HepG2 (cell line): ENCODE measurements at regions not wholly inside any gene's neighbourhood (a gene's known extent, or its start where the extent isn't known, plus 50 kb on each side); places are given as distances from the start of the nearest gene placed in this dataset.

ENCODE experiments used
- ASH2L ChIP-seq: fragments of 300-600, 200-600 bp; sonication (generic); IDR thresholded peaks from 2 replicates; pipeline ENCODE4 v1.7.0; 2017; ENCODE audit warnings: low read depth, mild to moderate bottlenecking, moderate library complexity, mixed read lengths, low read length; ENCODE audit not compliant: insufficient read length
- BRF2 ChIP-seq: sonication (generic); formaldehyde crosslinking; IDR thresholded peaks from 2 replicates; pipeline ENCODE4 v1.8.1; 2022; ENCODE audit warnings: mild to moderate bottlenecking, missing genetic modification reagents
- CERS6 ChIP-seq: sonication (generic); formaldehyde crosslinking; IDR thresholded peaks from 2 replicates; pipeline ENCODE4 v1.5.0; 2020; ENCODE audit warnings: missing genetic modification reagents
- EZH2 ChIP-seq: conservative IDR thresholded peaks from 2 replicates; pipeline ENCODE4 v1.6.1; 2012; ENCODE audit warnings: mild to moderate bottlenecking, low read depth, low read length, moderate library complexity
- HINFP ChIP-seq: sonication (generic); formaldehyde crosslinking; IDR thresholded peaks from 2 replicates; pipeline ENCODE4 v1.4.0; 2020; ENCODE audit warnings: low read depth, mild to moderate bottlenecking, missing genetic modification reagents
- HNRNPK ChIP-seq: fragments of 200-400 bp; formaldehyde crosslinking; IDR thresholded peaks from 2 replicates; pipeline ENCODE4 v1.6.1; 2018; ENCODE audit warnings: low read length, low read depth, moderate library complexity, mild to moderate bottlenecking; ENCODE audit not compliant: poor library complexity, severe bottlenecking
- MNT ChIP-seq: fragments of 450-650 bp; IDR thresholded peaks from 2 replicates; pipeline ENCODE4 v1.6.1; 2016
- NR3C1 ChIP-seq: sonication (generic); formaldehyde crosslinking; IDR thresholded peaks from 2 replicates; pipeline ENCODE4 v1.4.0; 2020; ENCODE audit warnings: missing genetic modification reagents
- PLRG1 ChIP-seq: fragments of 450-650 bp; conservative IDR thresholded peaks from 2 replicates; pipeline ENCODE4 v1.6.1; 2016
- RFX5 ChIP-seq: IDR thresholded peaks from 2 replicates; pipeline ENCODE4 v1.6.1; 2011; ENCODE audit warnings: low read depth, low read length, improper control_type of control experiment
- RFXAP ChIP-seq: sonication (generic); formaldehyde crosslinking; IDR thresholded peaks from 2 replicates; pipeline ENCODE4 v1.4.0; 2020; ENCODE audit warnings: missing genetic modification reagents, borderline replicate concordance
- SMC3 ChIP-seq: IDR thresholded peaks from 2 replicates; pipeline ENCODE4 v1.6.1; 2011; ENCODE audit warnings: low read length, improper control_type of control experiment
- SRSF4 ChIP-seq: fragments of 200-400 bp; formaldehyde crosslinking; IDR thresholded peaks from one replicate; pipeline ENCODE4 v1.6.1; 2018; ENCODE audit warnings: mild to moderate bottlenecking, low read depth, low read length, moderate library complexity; ENCODE audit not compliant: poor library complexity, severe bottlenecking
- TBL1XR1 ChIP-seq: fragments of 150-350 bp; IDR thresholded peaks from 2 replicates; pipeline ENCODE4 v1.6.1; 2014; ENCODE audit warnings: borderline replicate concordance, low read length; ENCODE audit not compliant: partially characterized antibody
- TBX2 ChIP-seq: sonication (generic); formaldehyde crosslinking; IDR thresholded peaks from 2 replicates; pipeline ENCODE4 v1.5.0; 2020; ENCODE audit warnings: missing genetic modification reagents, mild to moderate bottlenecking, borderline replicate concordance
- ZBTB7B ChIP-seq: sonication (generic); formaldehyde crosslinking; IDR thresholded peaks from 2 replicates; pipeline ENCODE4 v1.4.0; 2020; ENCODE audit warnings: missing genetic modification reagents
- ZKSCAN1 ChIP-seq: fragments of 150-350 bp; IDR thresholded peaks from 2 replicates; pipeline ENCODE4 v1.6.1; 2014; ENCODE audit warnings: low read length
- ZKSCAN8 ChIP-seq: IDR thresholded peaks from 2 replicates; pipeline ENCODE4 v1.6.1; 2016; ENCODE audit warnings: borderline replicate concordance, missing genetic modification reagents, missing compliant biosample characterization
- ZNF12 ChIP-seq: sonication (generic); formaldehyde crosslinking; IDR thresholded peaks from 2 replicates; pipeline ENCODE4 v1.5.0; 2020; ENCODE audit warnings: missing genetic modification reagents
- ZNF230 ChIP-seq: sonication (generic); formaldehyde crosslinking; IDR thresholded peaks from 2 replicates; pipeline ENCODE4 v1.4.0; 2020; ENCODE audit warnings: mild to moderate bottlenecking, missing genetic modification reagents
- ZNF234 ChIP-seq: sonication (generic); formaldehyde crosslinking; conservative IDR thresholded peaks from 2 replicates; pipeline ENCODE4 v1.5.1; 2020; ENCODE audit warnings: mild to moderate bottlenecking, missing genetic modification reagents
- ZNF441 ChIP-seq: sonication (generic); formaldehyde crosslinking; IDR thresholded peaks from 2 replicates; pipeline ENCODE4 v1.7.0; 2021; ENCODE audit warnings: missing genetic modification reagents, borderline replicate concordance
- ZNF569 ChIP-seq: sonication (generic); formaldehyde crosslinking; IDR thresholded peaks from 2 replicates; pipeline ENCODE4 v1.5.0; 2020; ENCODE audit warnings: mild to moderate bottlenecking, missing genetic modification reagents, moderate library complexity, borderline replicate concordance
- ZNF607 ChIP-seq: sonication (generic); formaldehyde crosslinking; IDR thresholded peaks from 2 replicates; pipeline ENCODE4 v1.5.1; 2020; ENCODE audit warnings: missing genetic modification reagents, mild to moderate bottlenecking, borderline replicate concordance
- ZNF674 ChIP-seq: sonication (generic); formaldehyde crosslinking; IDR thresholded peaks from 2 replicates; pipeline ENCODE4 v1.5.0; 2020; ENCODE audit warnings: low read depth, mild to moderate bottlenecking, missing genetic modification reagents
- ZNF879 ChIP-seq: sonication (generic); formaldehyde crosslinking; IDR thresholded peaks from 2 replicates; pipeline ENCODE4 v1.8.1; 2023; ENCODE audit warnings: missing genetic modification reagents

- TF ChIP-seq ZNF441 (CRISPR knock-in tag) (peak; percentile 90), ZNF569 (CRISPR knock-in tag) (no peak), HNRNPK (no peak), ZNF674 (CRISPR knock-in tag) (no peak), NR3C1 (no peak), ZNF12 (CRISPR knock-in tag) (peak; percentile 74), BRF2 (peak; percentile 51; the same call in 1 of the 2 replicates), SMC3 (peak; percentile 56), TBL1XR1 (peak; percentile 93), ZNF607 (CRISPR knock-in tag) (peak; percentile 84; the same call in 1 of the 2 replicates), ZBTB7B (CRISPR knock-in tag) (peak; percentile 78; the same call in 1 of the 2 replicates), RFXAP (CRISPR knock-in tag) (peak; percentile 94), MNT (no peak), SRSF4 (no peak), ASH2L (peak; percentile 66), ZKSCAN1 (no peak), TBX2 (CRISPR knock-in tag) (peak; percentile 99), EZH2 (no peak), ZNF879 (0 out of 2 replicates have a peak, but pooled peaks have one; percentile 49), HINFP (CRISPR knock-in tag) (0 out of 2 replicates have a peak, but pooled peaks have one; percentile 53), RFX5 (no peak), CERS6 (no peak), PLRG1 (no peak), ZNF234 (CRISPR knock-in tag) (no peak), ZKSCAN8 (CRISPR knock-in tag) (peak; percentile 96), ZNF230 (CRISPR knock-in tag) (peak; percentile 72; the same call in 1 of the 2 replicates)
Observed at GRCh38 chr15:53453253-53454105, 306.0 kb downstream of the WDR72 start (continued).
